ENCODE measurements at regions not wholly inside any gene's neighbourhood (a gene's known extent, or its start where the extent isn't known, plus 50 kb on each side); places are given as distances from the start of the nearest gene placed in this dataset.
A peak's percentile ranks its signal among the peaks of the same experiment; 100 is the strongest.

GRCh38 chr10:117449636-117450035, 74.4 kb upstream of the PDZD8 start:
- no peak for TF ChIP-seq NR2F2 (IDR thresholded peaks at IDR 0.05)
- no peak for TF ChIP-seq MAX (IDR thresholded peaks at IDR 0.05)
- no peak for TF ChIP-seq EGR1 (IDR thresholded peaks at IDR 0.05; ENCODE audit: low read depth in 2 of 2)
- TF ChIP-seq RAD21 (IDR thresholded peaks at IDR 0.05): peak; percentile 40 to 57
- TF ChIP-seq GABPA (IDR thresholded peaks at IDR 0.05 in 1 of 2, conservative IDR thresholded peaks at IDR 0.05 in 1 of 2): no peak
- no peak for TF ChIP-seq TAF1 (conservative IDR thresholded peaks at IDR 0.05)
- no peak for TF ChIP-seq HNF4G (IDR thresholded peaks at IDR 0.05)
- no peak for TF ChIP-seq FOXA1 (IDR thresholded peaks at IDR 0.05)
- no peak for TF ChIP-seq REST (IDR thresholded peaks at IDR 0.05)
- H3K4me1 ChIP-seq (ENCODE audit: control insufficient read depth in 4 of 4, insufficient read depth in 4 of 4, low read length in 3 of 4): no peaks in the 10 kb centered on the region
- 71% methylated on average over 6 of the region's 6 CpGs for WGBS
- H3K9ac ChIP-seq (ENCODE audit: low read depth in 1 of 2, low read length in 2 of 2): no peak overlapping the region
- no peaks in the 10 kb centered on the region for H3K9me3 ChIP-seq (ENCODE audit: control insufficient read depth in 4 of 4, low read length in 3 of 4)
- H3K36me3 ChIP-seq (ENCODE audit: control insufficient read depth in 4 of 4, insufficient read depth in 3 of 4, low read depth in 1 of 4, low read length in 3 of 4): no peaks in the 10 kb centered on the region
- DNase-seq (ENCODE audit: low spot score): peak; percentile 42
- H3K27ac ChIP-seq (ENCODE audit: low read depth in 1 of 2, low read length in 2 of 2): no peak overlapping the region
- H3K27me3 ChIP-seq (ENCODE audit: control insufficient read depth in 4 of 4, insufficient read depth in 4 of 4, low read length in 3 of 4): no peaks in the 10 kb centered on the region
- H3K4me3 ChIP-seq (ENCODE audit: low read depth in 1 of 3, low read length in 3 of 3): no peak overlapping the region

GRCh38 chr10:117448802-117449201, 73.6 kb upstream of the PDZD8 start:
- Histone ChIP-seq H3K9ac (ENCODE audit: low read depth in 1 of 2, low read length in 2 of 2) (no peak overlapping the region), H3K27me3 (ENCODE audit: control insufficient read depth in 4 of 4, insufficient read depth in 4 of 4, low read length in 3 of 4) (no peaks in the 10 kb centered on the region), H3K9me3 (ENCODE audit: control insufficient read depth in 4 of 4, low read length in 3 of 4) (no peaks in the 10 kb centered on the region), H3K27ac (ENCODE audit: low read depth in 1 of 2, low read length in 2 of 2) (no peak overlapping the region), H3K4me3 (ENCODE audit: low read depth in 1 of 3, low read length in 3 of 3) (no peak overlapping the region), H3K4me1 (ENCODE audit: control insufficient read depth in 4 of 4, insufficient read depth in 4 of 4, low read length in 3 of 4) (no peaks in the 10 kb centered on the region), H3K36me3 (ENCODE audit: control insufficient read depth in 4 of 4, insufficient read depth in 3 of 4, low read depth in 1 of 4, low read length in 3 of 4) (no peaks in the 10 kb centered on the region)
- 67% methylated on average over 5 of the region's 5 CpGs for WGBS
- DNase-seq (ENCODE audit: low spot score): no peak
- TF ChIP-seq CTCF (IDR thresholded peaks at IDR 0.05; ENCODE audit: low read depth, low read length, missing input control): no peak
- TF ChIP-seq ZBTB33 (IDR thresholded peaks at IDR 0.05): no peak
- no peak for TF ChIP-seq EGR1 (IDR thresholded peaks at IDR 0.05; ENCODE audit: low read depth in 2 of 2)
- TF ChIP-seq YY1 (IDR thresholded peaks at IDR 0.05): no peak
- no peak for TF ChIP-seq GABPA (IDR thresholded peaks at IDR 0.05 in 1 of 2, conservative IDR thresholded peaks at IDR 0.05 in 1 of 2)
- TF ChIP-seq JUND (IDR thresholded peaks at IDR 0.05): no peak
- no peak for TF ChIP-seq FOXA1 (IDR thresholded peaks at IDR 0.05)
- TF ChIP-seq REST (IDR thresholded peaks at IDR 0.05): no peak
